IPS DF 19.7 (cell line): ENCODE measurements at regions not wholly inside any gene's neighbourhood (a gene's known extent, or its start where the extent isn't known, plus 50 kb on each side); places are given as distances from the start of the nearest gene placed in this dataset.

Experiments
- DNase-seq: peaks from one replicate; pipeline ENCODE4 v3.0.0-alpha.2; 2013; ENCODE audit warnings: low read depth, low spot score

DNA sequence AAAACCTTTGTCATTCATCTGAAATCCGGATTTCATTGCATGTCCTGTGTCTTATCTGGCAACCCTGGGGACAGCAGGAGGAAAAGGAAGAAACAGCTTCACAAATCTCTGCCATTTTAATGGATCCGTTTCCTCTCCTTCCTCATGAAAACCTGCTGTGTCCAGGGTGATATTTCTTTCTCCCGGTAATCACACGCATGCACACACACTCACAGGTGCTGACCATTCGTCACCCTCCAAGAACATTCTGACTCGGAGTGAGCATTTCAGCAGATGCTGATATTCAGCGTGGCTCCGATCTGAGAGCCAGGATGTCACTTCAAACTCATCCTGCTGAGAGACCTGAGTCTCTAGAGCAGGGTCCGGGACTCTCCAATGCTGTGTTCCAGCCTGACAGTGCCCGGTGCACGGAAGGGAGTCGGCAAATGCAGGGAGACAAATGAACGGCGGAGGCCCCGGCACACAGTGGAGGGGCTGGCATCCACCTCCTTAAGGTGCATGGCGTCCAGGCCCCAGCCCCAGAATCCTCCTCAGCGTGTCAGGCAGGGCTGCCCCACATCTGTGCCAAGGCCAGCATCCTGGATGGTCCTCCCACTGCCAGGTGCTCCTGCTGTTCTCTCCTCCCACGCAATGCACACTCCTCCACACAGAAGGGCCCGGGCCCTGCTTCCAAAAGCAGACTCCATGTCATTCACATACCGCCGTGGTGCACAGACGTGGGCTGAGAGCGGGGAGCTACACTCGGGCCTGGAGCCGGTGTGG is 70.7 kb downstream of the RBFOX3 start:
- DNase-seq = no peak

DNA sequence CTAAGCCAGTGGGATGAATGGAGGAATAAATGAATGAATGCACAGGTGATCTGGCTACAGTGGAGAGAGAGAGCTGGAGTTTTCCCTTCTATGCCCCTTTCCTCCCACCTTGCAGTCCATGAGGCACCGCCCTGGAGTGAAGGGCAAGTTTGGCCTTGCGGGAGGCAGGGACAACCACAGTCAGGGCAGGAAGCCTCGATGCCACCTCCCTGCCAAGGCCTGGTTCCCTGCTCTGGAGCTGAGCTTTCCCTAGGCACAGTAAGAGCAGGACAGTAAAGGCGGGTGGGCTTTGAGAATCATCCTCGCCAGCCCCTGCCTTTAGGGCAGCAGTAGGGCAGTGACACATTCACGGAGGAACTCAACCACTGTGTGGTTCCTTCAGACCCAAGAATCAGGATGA is 72.6 kb downstream of the RBFOX3 start:
- no peak for DNase-seq

DNA sequence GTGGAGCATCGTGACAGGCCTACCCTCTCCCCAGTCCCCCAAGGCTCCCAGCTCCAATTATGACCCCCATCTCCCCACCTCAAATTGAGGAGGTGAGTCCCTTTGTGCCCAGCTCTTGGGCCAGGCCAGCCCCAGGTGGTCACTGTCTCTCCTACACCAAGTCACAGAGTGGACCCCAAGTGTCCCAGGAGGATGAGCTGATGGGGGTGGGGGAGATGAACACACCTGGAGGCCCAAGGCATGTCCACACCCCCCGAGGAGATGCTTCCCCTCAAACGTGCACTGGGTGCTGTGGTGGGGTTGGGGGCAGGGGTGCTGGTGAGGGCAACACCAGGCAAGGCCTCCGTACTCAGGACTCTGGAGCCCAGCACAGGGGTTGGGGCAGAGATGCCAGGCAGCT is 73.2 kb downstream of the RBFOX3 start:
- DNase-seq = no peak

DNA sequence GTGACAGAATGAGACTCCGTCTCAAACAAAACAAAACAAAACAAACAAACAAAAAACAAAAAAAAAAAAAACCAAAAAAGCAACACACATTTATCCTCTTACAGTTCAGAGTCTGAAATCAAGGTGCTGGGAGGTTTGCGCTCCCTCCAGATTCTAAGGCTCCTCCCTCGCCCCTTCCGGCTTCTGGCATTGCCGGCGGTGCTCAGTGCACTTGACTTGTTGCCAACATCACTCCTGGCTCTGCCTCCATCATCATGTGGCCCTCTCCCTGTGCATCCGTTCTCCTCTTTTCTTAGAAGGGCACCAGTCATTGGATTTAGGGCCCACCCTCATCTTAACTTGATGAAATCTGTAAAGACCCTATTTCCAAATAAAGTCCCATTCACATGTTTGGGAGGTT is 73.8 kb downstream of the RBFOX3 start:
- no peak for DNase-seq

DNA sequence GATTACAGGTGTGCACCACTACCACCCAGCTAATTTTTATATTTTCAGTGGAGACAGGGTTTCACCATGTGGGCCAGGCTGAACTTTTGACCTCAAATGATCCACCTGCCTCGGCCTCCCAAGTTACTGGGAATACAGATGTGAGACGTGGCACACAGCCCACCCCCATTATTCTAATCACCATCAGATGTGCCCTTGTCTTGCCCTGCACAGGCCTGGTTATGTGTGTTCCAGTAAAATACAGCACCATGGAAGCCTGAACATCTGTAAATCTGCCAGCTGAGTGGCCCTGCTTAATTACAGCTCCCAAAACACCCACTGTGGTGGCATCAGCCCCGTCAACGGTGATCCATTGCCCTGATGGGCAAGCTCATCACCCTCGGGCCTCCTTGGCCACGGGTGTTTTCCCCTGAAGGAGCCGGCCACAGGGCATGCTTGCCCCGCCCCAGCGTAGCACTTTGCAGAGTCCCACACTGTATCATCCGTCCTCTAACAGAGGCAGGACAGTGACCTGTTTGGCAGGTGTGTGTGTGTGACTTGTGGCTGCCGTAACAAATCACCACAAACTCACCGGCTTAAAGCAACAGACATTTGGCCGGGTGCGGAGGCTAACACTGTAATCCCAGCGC is 74.5 kb downstream of the RBFOX3 start:
- DNase-seq = no peak

DNA sequence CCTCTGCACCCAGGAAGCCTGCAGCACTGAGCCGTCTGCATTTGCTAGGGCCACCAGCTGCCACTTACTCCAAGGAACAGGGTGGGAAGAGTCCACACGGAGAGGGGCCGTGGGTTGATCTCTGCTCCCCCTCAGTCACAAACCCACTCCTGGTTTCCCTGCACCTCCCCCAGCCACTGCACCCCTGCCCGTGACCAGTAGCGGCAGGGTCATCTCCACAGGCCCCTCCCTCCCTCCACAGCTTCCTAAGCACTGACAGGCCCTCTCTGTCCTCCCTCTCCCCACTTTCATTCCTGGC is 75.2 kb downstream of the RBFOX3 start:
- no peak for DNase-seq

DNA sequence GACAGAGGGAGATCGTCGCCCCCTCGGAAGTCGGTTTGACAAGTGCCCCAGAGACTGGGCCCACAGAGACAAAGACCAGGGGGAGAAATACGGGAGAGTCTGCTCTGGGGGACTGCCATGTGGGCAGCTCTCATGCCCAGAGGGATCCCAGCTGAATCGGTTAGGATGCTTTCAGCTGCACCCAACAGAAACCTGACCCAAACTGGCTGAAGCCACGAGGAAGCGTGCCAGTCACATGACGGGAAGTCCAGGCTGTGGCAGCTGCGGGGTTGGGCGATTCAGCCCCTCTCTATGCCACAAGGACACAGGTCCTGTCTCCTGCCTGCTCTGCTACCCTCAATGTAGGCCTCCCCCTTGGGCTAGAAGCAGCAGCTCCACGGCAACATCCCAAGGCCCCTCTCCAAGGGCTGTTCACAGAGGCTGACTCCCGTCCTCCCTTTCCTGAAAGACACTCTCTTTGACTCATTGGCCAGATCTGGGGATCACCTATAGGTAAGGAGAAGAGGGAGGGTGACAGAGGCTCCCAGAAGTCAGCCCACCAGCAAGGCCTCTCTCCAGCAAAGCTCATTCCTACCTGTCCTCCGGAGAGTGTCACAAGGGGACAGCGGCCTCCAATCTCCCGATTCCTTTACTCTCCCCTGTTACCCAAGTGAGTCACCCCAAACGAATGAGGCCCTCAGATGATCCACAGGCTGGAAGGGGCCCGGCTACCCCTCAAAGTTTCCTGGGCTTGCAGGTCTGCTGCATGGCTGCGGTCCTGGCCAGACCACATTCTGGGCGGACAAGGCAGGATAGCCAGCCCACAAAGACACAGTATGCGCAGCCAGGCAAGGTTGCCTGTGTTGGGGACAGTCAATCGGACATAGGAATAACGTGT is 75.8 kb downstream of the RBFOX3 start:
- DNase-seq = no peak

DNA sequence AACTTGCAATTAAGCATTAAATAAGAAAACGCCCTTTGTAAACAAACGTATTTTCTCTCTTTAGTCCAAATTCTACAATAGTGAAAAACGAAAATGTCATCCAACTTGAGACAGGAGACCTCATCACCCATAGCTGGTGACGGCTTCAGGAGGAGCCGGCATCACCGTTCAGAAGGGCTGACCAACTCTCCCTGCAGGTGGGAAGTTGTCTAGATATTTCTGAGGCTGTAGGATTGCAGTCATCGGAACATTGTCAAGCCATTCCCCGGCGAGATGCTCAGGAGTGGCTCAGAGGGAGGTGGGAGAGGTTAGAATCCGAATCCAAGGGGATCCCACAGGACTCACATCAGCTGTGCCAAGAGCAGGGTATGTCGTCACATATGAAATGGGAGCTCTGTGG is 76.7 kb downstream of the RBFOX3 start:
- DNase-seq = no peak

DNA sequence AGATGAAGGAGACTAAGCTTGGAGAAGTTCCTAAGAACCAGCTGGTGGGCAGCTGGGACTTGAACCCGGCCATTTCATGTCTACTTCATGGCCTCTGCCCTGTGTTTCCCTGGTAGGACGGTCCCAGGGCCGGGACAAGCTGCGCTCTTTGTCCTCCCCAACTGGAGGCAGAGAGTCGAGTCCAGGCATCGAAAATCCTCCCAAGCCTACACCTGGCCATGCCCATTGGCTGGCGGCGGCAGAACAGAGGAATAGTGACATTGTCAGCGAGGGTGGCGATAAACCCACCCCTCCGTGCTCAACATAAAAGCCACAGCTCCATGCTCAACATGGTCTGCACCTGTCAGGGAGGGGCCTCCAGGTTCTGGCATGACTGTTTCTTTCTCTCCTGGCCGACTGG is 77.7 kb downstream of the RBFOX3 start:
- DNase-seq = no peak

DNA sequence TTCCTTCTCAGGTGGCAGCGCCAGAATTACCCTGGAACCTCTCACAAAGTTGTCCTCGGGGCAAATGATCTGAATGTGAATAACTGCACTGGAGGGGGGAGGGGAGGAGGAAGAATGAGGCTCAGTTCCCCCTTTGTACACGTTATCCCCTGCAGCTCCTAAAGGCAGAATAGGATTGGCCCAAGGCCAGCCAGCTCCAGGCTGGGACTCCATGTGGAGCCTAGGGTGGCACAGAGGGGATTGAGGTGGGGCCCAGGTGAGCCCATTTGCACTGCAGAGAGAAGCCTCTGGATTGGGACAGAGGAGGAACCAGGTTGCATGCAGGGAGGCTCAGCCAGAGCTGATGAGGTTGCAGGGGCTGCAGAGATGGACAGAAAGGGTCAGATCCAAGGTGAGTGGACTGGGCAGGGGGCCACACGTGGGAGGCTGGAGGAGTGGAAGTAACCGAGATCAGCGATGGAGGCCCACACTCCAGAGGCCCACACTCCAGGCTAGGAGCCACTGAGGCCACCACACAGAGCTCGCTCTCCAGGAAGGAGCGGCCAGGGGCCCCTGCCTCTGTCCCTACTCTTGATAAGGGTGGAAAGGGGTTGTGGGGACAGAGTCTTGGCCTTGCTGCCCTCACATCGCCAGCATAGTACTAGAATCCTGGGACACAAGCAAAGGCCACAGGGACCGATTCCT is 78.6 kb downstream of the RBFOX3 start:
- DNase-seq = no peak

DNA sequence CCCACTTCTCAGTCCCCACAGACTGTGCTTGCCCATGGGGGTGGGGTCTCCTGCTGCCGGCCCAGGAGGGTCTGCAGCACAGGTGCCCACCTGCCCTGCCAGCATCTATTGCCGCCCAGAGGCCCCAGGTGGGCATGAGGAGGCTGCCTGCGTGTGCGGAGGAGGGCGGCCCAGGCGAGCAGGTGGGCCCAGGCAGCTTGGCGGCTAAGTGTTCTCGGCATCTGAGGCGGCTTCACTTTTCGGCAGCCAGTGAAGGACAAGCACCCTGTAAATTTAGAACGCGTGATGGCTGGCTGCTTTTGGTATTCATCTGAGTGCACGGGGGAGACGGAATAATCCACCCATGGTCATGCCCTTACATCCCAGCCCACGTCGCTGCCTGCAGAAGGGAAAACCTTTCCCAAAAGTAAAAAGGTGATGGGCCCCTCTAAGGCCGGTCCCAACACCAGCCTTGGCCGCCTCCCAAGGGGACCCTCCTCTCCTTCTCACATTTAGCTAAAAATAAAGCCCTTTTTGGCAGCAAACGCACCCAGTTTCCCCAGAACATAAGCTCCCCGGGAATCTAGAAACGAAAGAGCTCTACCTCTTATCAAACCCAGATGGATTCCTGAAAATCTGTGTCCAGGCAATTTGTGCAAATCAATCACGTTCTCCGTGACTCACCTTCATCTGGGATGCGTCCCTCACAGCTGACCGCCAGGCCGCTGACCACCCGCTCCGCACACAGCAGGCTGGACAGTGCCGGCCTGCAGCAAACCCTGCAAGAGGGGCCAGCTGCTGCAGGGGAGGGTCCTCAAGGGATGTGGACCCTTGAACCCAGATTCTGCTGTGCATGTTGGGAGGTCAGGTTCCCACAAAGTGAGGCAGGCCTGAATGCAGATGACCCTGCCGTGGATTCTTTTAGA is 79.4 kb downstream of the RBFOX3 start:
- no peak for DNase-seq

DNA sequence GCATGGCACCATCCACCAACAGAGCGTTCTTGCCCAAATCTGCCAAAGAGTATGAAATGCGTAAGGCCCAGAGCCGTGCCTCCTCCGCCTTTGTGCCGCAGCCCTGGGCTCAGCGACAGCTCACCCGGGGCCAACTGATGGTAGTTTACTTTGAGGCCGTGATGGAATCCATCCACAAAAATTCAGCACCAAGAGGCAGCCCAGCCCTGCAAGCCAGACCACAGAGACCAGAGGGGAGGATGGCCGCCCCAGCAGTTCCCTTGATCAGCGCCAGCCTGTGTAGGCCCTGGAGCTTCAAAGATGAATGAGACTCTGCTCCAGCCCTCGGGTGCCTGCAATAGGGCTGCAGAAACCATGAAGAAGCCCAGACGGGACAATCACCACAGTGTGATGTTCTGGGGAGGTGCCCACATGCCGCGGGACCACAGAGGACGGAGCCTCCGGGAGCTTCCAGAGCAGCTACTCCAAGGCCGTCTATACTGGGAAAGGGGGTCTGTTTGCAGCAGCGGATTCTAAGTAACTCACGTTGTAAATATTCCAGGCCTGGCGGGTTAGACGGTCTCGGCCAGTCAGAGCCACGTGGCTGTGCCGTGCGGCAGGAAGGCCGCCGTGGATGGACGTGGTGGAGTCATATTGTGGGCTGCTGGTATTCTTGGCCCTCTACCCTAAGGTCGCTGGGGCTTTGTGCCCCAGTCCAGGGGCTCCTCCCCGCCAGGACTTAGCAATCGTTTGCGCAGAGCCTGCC is 80.3 kb downstream of the RBFOX3 start:
- no peak for DNase-seq

DNA sequence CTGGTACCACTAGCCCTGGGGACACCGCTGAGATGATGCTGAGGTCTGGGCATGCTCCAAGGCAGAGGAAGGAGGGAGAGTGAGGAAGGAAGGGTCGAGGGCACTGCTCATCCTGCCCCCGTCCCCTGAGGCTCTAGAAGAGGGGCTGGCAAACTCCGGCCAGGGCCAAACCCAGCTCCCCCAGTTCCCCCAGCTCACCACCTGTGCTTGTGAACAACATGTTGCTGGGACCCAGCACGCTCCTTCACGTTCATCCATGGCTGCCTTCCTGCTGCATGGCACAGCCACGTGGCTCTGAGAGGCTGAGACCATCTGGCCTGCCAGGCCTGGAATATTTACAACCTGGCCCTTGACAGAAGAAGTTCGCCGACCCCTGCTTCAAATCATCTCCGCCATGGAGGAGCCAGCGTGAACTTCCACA is 81.2 kb downstream of the RBFOX3 start:
- DNase-seq = no peak

DNA sequence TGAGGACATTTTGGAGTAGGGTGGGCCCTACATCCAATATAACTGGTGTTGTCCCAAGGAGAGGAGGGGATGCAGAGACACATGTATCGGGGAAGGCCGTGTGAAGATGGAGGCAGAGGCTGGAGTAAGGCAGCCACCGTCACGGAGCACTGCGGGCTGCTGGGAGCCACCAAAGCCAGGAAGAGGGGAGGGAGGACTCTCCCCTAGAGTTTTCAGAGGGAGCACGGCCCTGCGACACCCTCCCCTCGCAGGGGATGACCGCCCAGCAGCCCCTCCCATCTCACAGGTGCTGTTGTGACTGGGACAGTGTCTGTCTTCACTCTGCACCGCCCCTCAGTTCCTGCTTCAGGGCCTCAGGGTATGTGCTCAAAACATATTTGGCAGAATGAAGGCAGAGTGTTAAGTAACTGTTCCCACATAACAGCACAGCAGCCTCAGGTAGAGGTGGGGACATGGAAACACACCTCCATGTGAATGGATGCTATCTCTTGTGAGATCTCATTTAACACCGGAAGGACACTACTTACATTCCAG is 82.2 kb downstream of the RBFOX3 start:
- no peak for DNase-seq

DNA sequence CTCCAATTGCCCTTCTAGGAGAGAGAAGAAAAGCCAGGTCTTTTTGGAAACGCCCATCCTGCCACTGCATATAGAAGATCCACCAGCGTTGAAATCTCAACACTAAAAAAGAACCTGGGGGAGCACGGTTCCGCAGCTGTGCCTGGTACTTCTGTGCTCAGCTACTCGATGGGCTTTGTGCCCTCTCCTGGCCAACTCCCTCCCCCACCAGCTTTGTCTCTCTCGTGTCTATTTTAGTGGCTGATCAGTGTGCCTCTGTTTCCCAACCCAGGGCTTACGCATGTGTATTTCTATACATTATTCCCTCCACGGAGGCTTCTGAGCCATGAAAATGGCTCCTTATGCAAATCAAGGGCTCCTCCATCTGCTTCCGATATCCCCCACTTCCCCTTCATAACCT is 83.5 kb downstream of the RBFOX3 start:
- no peak for DNase-seq

DNA sequence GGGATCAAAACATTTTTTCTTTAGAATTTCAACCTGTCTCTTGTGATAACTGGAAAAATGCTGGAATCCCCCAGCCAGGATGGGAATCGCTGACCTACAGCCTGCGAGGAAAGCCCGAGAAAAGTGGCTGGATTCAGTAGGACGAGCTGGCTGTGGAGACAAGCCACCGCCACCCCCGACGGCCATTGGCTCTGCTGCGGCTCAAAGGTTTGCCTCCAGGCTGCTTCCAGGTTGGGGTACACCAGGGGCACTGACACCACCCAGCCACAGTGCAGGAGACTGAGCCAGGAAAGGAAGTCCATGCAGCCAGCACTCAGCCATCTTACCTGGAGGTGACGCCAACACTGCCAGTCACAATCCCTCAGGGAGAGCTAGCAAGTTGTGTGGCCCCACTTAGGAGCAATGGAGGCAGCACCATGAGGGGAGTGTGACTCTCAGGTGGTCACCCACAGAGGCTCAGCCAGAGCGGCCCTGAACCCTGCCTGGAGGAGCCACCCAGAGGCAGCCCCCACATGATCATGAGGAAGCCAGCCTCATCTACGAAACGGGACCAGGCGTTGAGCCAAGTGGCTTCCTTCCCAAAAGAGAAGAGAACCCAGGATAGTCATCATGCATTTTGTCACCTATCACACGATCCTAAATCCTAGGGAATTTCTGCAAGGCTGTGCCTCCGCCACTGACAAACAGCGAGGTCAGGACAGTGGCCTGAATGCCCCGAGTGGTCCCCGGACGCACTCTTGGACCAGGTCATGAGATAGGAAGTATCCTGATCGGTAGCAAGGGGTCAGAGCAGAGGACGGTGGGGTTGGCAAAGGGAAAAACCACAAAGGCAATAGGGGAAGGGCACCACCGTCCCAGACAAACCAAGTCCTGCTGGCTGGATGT is 84.8 kb downstream of the RBFOX3 start:
- DNase-seq = no peak

DNA sequence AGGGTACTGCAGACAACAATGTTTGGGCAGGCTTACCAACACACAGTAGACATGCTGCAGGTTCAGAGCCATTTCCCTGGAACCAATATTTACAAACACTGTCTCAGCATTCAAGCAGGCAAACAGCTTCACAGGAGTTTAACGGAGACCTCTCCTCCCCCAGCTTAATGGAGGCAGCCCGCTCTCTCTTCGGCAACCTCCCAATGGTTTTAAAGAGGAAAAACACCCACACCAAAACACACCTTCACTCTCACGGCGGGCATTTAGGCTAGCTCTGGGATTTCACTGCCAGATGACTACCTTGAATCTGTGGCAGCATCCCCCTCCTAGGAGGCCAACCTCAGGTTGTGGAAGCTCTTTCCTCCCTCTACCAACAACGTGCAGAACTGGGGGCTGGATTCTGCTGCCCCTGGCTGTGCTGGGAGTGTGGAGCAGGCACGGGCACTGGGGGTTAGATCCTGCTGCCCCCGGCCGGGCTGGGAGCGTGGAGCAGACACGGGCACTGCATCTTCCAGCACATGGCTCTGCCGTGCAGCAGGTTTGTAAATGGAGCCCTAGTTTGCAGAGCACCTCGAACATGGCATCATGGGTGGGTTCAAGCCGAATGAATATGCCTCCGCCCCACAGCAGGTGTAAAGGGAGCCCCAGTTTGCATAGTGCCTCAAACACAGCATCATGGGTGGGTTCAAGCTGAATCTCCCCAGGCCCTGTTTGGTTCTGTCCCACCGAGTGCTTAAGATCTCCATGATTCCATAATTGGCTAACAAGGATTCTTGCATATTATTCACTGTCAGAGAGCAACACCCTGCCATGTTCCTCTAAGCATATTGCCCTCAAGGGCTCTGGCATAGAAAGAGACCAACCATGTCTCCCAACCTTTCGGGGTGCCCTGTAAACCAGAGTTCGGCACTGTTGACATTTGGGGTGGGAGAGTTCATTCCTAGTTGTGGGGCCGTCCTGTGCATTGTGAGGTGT is 86.4 kb downstream of the RBFOX3 start:
- DNase-seq = no peak

DNA sequence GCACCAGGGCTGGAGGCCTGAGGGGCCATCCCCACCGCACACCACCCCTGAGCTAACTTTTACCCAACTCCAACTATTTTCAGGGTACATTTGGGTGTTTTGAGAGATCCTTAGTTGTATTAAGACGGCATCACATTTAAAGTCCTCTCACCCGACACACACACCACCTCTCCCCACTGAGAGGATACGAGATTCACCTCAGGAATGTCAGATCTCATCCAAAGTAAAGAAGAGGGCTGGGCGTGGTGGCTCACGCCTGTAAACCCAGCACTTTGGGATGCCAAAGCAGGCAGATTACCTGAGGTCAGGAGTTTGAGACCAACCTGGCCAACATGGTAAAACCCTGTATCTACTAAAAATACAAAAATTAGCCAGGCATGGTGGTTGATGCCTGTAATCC is 88.4 kb downstream of the RBFOX3 start:
- no peak for DNase-seq
